GM19397 (cell line): ENCODE measurements at regions not wholly inside any gene's neighbourhood (a gene's known extent, or its start where the extent isn't known, plus 50 kb on each side); places are given as distances from the start of the nearest gene placed in this dataset.
"Not testable (repeated sequence)": the region's sequence is repeated elsewhere in the genome, so short reads cannot be mapped to it uniquely, and the experiment has no call there.

ENCODE experiments used
- ATAC-seq: cut with Tn5 transposase; IDR thresholded peaks from one replicate; pipeline ENCODE4 v1.9.1; 2021; ENCODE audit warnings: mild to moderate bottlenecking, moderate library complexity; ENCODE audit not compliant: unreplicated experiment

DNA sequence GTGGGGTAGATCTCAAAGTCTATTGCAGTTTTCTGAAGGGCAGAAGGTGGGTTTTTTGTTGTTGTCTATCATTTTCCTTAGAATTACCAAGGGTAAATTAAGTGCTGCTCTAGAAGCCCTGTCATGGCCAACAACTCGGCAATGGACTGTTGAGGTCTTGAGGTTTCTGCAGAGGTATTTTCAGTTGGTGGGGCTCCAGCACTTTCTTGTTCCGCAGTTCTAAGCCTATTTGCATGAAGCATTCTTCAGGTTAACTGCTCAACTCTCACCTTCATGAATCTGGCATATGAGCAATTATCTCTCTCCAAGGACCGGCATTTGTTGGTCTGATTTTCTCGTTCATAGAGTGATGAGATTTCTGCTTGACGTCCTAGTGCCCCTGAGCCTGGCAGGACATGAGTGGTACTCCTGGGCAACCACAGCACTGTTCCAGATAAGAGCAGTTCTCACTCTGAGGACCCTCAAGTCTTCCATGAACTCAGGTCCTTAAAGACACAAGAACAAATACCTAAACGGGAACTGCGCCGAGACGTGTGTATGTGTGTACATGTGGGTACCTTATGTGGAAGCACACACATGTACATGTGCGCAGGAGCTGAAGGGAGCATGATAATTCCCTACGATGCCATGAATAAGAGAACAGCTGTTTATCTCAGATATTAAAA lies 544.5 kb downstream of the CSNK1G3 start:
- ATAC-seq = peak; percentile 66

DNA sequence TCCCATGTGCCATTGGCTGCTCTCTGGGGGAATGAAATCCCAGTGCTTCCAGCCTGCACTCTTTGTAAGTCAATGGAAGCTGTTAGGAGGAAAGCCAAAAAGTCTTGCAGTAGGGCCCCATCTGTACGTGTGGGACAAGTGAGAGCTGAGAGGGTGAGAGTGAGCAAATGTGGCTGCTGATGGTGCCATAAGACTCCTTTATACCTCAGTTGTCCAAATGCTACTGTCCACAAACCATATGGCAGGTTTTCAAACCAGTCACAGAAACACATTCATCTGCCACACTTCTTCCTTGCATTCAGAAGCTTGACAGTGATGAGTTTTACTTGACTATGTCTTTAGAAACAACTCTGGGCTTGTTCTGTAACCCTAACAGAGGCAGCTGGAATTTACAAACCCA lies 543.8 kb downstream of the CSNK1G3 start:
- ATAC-seq = no peak

DNA sequence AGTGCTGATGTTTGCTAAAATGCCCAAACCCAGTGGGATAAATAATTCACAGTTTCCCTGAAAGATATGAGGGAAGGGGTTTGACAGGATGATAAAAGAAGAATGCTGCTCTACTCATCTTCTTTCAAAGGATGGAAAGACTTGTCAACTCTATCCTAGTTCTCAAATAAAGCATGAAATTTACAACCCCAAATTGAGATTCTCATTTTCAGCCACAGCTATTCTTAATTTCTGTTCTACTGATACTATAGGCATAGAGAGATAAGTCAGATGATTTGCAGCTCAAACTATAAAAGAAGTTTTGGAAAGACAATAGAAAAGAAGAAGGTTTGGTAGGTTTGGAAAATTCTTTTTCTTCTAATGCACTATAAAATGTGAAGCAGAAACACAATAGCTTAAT lies 542.6 kb downstream of the CSNK1G3 start:
- ATAC-seq = no peak

DNA sequence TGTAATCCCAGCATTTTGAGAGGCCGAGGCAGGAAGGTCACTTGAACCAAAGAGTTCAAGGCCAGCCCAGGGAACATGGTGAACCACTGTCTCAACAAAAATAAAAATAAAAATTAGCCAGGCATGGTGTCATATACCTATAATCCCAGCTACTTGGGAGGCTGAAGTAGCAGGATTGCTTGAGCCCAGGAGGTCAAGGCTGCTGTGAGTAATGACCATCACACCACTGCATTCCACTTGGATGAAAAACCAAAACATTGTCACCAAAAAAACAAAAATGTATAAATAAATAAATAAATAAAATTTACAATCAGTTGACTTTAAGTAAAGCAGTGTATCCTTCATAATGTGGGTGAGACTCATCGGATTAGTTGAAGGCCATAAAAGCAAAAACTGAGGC lies 541.4 kb downstream of the CSNK1G3 start:
- no peak for ATAC-seq

DNA sequence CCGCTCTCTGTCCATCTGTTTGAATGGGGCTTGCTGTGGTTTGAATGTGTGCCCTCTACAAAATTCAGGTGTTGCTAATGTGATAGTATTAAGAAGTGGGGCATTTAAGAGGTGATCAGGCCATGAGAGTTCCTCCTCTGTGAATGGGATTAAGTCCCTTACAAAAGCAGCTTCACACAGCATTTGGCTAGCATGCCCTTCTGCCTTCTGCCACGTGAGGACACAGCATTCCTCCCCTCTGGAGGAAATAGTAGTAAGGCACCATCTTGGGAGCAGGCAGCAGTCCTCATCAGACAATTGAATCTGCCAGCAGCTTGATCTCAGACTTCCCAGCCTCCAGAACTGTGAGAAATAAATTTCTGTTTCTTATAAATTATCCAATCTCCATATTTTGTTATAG lies 540.2 kb downstream of the CSNK1G3 start:
- ATAC-seq = no peak

DNA sequence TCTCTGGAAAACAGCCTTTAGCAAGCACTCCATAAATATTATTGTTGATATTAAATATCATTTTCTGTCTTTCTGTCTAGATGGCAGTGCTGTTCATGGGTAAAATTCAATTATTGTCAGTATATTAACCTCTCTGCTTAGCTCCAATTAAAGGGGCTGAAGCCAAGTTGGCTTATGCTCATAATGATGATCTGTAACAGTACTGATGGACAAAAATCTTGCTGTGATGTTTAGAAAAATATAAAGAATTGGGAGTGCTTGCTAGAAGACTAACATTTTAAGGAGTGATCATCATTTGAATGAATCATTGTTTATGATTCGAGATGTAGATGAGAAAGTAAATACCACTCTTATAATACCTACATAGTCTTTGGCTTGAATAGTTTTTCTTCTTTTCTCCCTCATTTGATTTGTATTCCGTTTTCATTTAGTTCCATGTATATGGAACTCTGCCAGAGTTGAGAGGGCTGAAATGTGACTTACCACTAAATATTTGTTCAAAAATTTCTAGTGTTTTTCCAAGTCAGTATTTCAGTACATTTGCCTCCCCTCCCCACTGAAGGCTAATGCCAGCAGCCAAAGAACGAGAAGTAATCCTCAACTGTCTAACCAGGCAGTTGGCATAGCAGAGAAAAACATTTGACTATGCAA lies 538.3 kb downstream of the CSNK1G3 start:
- ATAC-seq = no peak

DNA sequence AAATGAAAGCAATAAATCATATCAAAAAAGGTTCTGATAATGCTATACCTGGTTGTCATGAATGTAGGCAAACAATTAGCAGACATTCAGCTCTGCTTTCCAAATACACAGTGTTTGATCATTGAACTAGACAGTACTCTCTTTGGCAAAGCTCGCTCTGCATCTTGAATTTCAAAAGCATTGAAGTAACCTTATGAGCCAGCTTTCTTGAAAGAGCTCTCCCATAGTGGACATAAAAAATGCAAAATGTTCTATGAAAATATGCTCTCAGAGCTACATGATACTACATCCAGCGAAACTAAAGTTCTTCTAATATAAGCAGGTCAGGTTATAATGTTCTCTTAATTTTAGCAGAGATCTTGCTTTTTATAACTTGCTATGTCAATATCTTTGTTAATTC lies 533.4 kb downstream of the CSNK1G3 start:
- ATAC-seq = no peak

DNA sequence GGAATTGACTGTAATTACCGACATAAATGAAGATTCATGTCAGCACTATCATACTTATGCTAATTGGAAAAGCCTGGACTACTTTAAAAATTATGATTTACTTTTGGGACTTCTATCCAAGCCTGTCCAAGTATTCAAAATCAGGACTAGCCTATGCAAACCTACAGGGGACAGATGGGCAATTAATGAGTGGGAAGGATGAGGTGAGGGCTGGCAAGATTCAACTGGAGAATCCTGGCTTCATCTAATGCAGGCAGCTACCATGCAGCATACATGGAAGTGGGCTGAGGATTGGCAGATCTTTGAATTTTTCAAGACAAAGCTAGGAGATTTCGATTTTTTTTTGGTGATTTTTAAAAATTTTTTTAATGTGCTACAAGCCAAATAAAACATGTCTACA lies 532.6 kb downstream of the CSNK1G3 start:
- ATAC-seq = no peak

DNA sequence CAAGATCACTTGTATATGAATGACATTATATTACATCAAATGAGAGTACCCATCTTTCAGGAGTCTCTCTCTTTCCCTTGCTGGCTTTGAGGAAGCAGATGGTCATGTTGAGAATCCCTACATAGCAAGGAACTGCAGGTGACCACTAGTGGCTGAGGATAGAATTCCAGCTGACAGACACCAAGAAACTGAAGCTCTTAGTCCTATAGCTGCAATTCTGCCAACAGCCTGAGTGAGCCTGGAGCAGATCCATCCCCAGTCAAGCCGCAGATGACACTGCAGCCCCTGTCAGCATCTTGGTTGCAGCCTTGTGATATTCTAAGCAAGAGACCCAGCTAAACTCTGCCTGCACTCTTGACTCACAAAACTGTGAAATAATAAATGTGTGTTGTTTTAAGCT lies 531.5 kb downstream of the CSNK1G3 start:
- no peak for ATAC-seq

DNA sequence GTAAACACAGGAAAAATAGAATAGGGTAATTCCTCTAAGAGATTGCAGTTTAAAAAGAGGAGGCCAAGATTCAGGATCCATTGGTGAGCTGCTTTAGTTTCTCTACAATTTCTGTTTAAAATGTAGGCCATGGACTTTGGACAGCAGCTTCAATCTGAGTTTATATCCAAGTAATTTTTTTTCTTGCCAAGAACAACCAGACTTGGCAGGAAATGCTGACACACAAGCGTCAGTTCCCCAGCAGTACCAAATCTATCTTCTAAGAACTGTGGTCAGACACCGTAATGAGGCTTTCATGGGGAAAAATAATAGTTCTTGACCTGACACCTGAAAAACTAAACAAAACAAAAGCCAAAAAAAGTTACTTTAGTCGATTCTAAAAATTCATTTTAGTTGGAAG lies 528.8 kb downstream of the CSNK1G3 start:
- ATAC-seq = no peak

DNA sequence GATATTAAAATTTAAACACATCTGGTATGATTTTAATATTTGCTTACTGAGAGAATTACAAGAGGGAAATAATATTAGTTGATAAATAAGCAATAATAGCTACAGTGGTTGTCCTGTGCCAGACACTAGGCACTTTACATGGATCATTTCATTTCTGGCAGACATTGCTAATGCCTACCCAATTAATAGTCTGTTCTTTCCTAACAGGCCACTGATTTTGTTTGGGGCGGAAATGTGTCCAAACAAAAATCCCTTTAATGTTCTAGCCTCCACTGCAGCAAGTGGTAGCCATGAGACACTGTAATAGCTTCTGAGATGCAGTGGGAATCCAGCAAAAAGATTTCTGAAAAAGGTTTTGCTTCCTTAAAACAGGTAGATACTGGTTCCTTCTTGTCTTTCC lies 527.4 kb downstream of the CSNK1G3 start:
- no peak for ATAC-seq

DNA sequence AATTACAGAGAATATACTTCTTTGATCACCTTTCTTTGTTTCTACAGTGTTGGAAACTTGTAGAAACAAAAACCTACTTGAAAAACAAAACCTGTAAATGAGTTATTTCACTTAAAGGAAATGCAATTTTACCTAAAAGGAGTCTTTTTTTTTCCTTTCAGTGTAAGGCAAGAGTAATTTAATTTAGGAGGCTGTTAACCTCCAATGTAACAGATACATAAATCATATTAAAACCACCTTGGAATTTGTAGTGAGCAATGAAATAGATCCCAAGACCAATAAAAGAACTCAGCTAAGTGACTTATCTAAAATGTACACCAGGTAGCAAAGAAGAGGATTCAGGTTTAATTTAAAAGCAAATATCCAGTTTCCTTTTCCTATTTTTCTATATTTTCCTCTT lies 524.8 kb downstream of the CSNK1G3 start:
- no peak for ATAC-seq

DNA sequence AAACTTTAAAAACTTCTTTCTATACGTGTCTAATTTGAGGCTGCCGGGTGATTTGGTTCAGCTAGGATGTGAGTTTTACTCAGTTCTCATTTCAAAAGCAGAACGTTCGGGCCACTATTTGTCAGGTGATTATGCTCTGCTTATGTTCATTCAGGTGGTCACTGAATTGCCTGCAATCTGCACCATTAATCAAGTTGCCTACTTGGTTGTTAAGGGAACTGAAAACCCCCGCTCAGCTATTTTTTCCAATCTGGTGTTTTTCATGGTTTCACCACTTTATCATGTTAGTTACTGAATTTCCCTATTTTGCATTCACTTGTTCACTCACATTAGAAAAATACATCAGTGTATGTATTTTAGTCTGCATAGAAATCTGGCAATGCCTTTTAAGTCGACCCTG lies 523.0 kb downstream of the CSNK1G3 start:
- ATAC-seq = peak; percentile 98

DNA sequence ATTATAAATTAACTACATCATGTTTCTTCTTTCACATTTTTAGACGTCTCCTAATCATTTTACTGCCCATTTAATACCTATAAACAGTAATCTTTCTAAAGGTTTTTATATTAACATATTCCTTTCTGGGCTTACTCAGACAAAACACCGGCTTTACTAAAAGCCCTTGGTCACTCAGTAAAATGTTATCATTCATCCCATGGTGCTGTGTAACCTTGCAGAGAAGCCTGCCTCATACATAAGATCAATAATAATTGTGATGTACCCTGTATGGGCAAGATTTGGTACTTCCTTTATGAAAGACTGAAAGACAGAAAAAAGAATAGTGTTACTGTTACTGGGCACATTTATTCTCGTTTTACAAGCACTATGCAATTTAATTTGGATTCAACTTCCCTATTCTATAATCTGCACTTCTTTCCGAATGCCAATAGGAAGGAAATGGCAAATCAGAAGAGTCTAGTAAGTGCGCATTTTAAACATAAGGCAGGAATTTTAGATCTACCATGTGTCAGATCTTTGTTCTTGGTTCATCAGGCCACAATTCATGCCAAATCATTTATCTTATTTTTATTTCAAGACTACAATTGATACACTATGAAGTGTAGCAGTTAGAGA lies 522.2 kb downstream of the CSNK1G3 start:
- ATAC-seq = no peak

DNA sequence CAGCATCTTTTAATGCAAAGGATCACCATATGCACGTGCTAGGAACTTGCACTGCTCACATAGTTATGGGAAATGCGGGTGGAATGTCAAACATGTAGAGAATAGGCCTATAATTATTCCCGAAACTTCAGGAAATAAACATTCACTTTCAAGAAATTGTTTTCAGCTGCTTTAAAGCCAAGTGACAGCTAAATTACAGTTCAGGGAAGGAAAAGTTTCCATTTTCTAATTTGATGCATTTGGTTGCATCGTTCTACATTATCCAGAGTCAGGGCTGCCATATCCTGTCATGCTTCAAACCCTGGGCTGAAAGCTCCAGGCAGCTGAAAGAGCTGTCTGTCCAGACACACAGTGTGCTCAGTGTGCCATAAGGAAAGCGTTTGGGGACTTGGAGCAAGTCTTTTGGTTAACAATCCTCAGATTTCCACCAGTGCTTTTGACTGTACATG lies 518.1 kb downstream of the CSNK1G3 start:
- ATAC-seq = no peak

DNA sequence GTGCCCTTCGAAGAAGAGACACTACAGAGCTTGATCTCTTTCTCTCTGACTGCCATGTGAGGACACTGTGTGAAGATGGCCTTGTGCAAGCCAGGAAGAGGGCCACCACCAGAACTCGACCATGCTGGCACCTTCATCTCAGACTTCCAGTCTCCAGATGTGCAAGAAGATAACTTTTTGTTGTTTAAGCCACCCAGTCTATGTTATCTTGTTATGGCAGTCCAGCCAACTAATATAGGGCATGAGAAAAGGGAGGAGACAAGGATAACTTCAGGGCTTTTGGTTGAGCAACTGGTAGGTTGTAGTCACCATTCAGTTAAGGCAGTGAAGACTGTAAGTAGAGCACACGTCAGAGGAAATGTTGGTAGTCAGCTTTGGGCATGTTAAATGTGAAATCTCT lies 515.5 kb downstream of the CSNK1G3 start:
- ATAC-seq = no peak

DNA sequence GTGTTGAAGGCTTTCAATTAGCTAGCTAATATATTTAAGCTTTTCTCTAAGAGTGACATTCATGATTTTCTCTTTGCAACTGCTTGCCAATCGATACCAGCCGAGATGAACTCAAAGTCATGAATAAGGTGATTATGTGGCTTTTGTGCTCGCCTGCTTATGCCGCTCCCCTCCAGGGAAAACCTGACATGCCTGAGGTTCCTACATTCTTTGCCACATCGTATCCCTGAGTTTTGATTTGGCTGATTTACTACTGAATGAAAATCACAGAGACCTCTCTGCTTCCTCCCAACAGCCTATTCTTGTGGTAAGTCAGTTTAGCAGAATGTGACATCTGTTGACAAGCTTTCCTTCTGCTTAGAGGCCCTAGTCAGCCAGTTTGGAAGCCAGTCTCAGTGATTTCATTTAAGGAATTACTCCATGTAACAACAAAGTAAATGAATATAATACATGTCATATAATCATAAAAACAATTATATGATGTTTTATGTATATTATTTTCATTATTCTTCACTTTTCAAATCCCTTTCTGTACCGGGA lies 513.4 kb downstream of the CSNK1G3 start:
- ATAC-seq = no peak

DNA sequence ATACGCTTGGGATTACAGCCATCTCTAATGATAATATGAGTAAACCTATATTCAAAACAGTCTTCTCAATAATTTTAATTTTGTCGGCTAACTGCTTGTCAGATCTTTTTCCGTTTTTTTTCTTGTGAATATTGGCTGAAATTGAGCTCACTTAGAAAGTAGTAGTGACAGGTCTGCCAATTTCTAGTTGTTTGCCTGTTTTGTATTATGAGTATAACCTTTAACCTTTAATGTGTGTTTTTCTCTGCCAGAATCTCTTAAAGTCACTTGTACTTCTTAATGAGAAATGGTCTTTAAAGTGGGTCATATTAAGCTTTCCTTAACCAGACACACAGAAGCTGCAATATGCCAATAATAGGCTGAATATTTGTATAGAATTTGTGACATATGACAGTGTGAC lies 511.0 kb downstream of the CSNK1G3 start:
- no peak for ATAC-seq

DNA sequence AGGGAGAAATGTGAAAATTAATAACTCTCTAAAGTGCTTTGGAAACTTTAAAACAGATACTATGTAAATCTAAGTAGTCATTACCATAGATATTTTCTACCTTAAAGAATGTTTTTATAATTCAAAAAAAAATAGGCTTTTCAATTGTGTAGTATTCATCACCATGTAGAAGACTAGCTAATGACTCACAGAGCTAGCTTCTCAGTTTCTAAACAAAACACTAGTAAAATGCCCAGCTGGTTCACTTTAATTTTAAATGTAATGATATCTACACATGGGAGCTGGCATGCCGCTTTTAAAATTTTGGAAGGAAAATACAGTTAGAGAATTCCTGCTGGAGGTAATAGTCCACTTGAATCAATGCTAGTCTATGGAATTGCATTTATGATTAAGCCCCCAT lies 509.8 kb downstream of the CSNK1G3 start:
- ATAC-seq = no peak

DNA sequence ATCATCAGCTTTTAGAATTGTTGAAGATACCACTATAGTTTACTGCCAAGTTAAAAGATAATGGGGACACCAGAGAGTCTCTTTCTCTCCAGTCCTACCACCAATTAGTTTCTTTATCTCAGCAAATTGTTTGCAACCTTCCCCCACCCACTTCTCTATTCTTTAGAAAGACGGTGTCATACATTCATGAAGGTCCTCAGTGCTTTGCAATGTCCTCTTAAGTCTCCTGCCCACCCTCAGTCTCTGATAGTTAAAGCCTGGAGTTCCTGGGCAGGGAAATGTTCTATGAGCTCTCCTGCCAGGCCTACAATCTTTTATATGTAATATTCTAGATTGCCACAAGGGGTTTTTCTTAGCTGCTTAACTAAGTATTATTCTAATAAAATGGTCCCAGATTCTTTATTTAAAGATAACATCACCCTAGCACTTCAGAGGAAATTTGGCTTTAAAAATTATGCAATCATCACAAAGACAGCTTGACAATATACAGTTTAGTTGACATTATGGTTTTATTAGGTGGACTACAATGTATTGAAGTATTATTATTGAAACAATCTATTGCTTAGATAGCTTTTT lies 509.2 kb downstream of the CSNK1G3 start:
- ATAC-seq = no peak

DNA sequence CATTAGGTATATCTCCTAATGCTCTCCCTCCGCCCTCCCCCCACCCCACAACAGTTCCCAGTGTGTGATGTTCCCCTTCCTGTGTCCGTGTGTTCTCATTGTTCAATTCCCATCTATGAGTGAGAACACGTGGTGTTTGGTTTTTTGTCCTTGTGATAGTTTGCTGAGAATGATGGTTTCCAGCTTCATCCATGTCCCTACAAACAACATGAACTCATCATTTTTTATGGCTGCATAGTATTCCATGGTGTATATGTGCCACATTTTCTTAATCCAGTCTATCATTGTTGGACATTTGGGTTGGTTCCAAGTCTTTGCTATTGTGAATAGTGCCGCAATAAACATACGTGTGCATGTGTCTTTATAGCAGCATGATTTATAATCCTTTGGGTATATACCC lies 505.3 kb downstream of the CSNK1G3 start:
- ATAC-seq = not testable (repeated sequence)
